Lung (tissue), 11 donors: ENCODE measurements at regions not wholly inside any gene's neighbourhood (a gene's known extent, or its start where the extent isn't known, plus 50 kb on each side); places are given as distances from the start of the nearest gene placed in this dataset.

Experiments used
- ATAC-seq: fragments of 200-7000 bp; cut with Tn5 transposase; one replicate; pipeline ENCODE4 v1.9.1; 2020; ENCODE audit warnings: moderate number of reproducible peaks; ENCODE audit not compliant: insufficient read depth, low FRiP score
- DNase-seq, 3 donors: peaks; one replicate each; pipeline ENCODE4 v3.0.0-alpha.2; 2013 to 2017
- H3K27ac ChIP-seq, 2 donors: one replicate each; pipeline ENCODE4 v1.5.1; 2013; ENCODE audit warnings: mild to moderate bottlenecking in 2 of 2, moderate library complexity in 2 of 2, control low read depth in 1 of 2, inconsistent platforms in 1 of 2, low read depth in 1 of 2, low read length in 1 of 2
- H3K27me3 ChIP-seq, 3 donors: one replicate each; pipeline ENCODE4 v1.5.1; 2013; ENCODE audit warnings: low read length in 2 of 3; ENCODE audit not compliant: control insufficient read depth in 3 of 3, insufficient read depth in 3 of 3
- H3K36me3 ChIP-seq, 4 donors: one replicate each; pipeline ENCODE4 v1.5.1; 2013; ENCODE audit warnings: low read length in 4 of 4, mild to moderate bottlenecking in 1 of 4, moderate library complexity in 1 of 4; ENCODE audit not compliant: control insufficient read depth in 4 of 4, insufficient read depth in 4 of 4
- H3K4me1 ChIP-seq, 5 donors: one replicate each; pipeline ENCODE4 v1.5.1; 2013; ENCODE audit warnings: low read length in 5 of 5, mild to moderate bottlenecking in 2 of 5, moderate library complexity in 1 of 5; ENCODE audit not compliant: control insufficient read depth in 5 of 5, insufficient read depth in 5 of 5
- H3K4me3 ChIP-seq: one replicate; pipeline ENCODE4 v1.5.1; 2013; ENCODE audit warnings: mild to moderate bottlenecking, control low read depth, moderate library complexity
- H3K9ac ChIP-seq, 2 donors: one replicate each; pipeline ENCODE4 v1.5.1; 2013; ENCODE audit warnings: low read length in 2 of 2, control low read depth in 1 of 2; ENCODE audit not compliant: insufficient read depth in 1 of 2
- H3K9me3 ChIP-seq, 4 donors: one replicate each; pipeline ENCODE4 v1.5.1; 2013; ENCODE audit warnings: low read length in 3 of 4, mild to moderate bottlenecking in 1 of 4, moderate library complexity in 1 of 4; ENCODE audit not compliant: control insufficient read depth in 4 of 4, insufficient read depth in 3 of 4
- WGBS, 2 donors: extraction: QIAGEN DNeasy Blood & Tissue Kit; methylation state at CpG; one replicate each; pipeline ENCODE4 v1.1.7; 2013; 5-methylcytosine and 5-hydroxymethylcytosine counted together
- TF ChIP-seq, protein P1 (sequence below): IDR thresholded peaks from 2 replicates; pipeline ENCODE4 v1.5.1; 2012; ENCODE audit warnings: mild to moderate bottlenecking; ENCODE audit errors: control extremely low read depth, extremely low read depth
- donor health status: control.
- donor health status: control.
- donor health status: Bipolar disorder and iron deficiency.
- donor health status: healthy.
- donor health status: DM: yes; HTN: yes; CAD: no.

DNA sequence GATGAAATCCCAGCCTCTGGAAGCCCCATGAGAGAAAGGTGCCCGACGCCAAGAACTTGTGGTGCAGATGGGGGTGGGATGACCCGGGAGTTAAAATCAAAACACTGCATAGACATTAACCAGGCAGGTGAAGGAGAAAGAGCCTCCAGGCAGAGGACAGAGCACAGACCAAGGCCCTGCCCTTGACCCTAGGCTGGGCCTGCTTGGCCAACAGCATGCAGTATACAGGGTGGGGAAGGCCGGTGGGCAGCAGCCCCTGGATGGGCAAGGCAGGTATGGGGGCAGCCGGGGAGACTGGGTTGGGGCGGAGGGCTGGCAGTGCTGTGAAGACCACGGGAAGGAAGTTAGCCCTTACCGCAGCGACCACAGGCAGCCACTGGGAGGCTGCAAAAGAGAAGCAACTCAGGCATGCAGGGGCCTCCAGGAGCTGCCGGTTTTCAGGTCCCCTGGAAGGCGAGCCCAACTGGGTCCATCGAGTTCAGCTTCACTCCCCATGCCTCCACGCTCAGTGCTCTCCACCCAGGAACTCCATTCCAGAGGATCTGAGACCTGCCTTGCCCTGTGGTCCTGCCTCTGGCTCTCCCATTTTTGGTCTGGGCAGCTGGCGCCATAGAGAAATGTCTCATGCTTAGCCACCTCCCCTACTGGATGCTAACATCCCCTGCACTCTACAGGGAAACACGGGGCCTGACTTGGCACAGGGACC, 81.2 kb downstream of the C16orf95 start:
- Histone ChIP-seq H3K27me3 (no peaks in the 10 kb centered on the region), H3K9me3 (peaks cover 0 to 11% (median 0%) of the 10 kb centered on the region in 4 donors), H3K27ac (no peak overlapping the region), H3K36me3 (no peaks in the 10 kb centered on the region), H3K4me3 (no peak overlapping the region), H3K9ac (no peak overlapping the region), H3K4me1 (no peaks in the 10 kb centered on the region)
- DNase-seq (no peak), ATAC-seq (no peak)
- TF ChIP-seq, protein P1, sequence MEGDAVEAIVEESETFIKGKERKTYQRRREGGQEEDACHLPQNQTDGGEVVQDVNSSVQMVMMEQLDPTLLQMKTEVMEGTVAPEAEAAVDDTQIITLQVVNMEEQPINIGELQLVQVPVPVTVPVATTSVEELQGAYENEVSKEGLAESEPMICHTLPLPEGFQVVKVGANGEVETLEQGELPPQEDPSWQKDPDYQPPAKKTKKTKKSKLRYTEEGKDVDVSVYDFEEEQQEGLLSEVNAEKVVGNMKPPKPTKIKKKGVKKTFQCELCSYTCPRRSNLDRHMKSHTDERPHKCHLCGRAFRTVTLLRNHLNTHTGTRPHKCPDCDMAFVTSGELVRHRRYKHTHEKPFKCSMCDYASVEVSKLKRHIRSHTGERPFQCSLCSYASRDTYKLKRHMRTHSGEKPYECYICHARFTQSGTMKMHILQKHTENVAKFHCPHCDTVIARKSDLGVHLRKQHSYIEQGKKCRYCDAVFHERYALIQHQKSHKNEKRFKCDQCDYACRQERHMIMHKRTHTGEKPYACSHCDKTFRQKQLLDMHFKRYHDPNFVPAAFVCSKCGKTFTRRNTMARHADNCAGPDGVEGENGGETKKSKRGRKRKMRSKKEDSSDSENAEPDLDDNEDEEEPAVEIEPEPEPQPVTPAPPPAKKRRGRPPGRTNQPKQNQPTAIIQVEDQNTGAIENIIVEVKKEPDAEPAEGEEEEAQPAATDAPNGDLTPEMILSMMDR = no peak
- 43 to 55% methylated on average over 15 of the region's 15 CpGs for WGBS, 2 donors

DNA sequence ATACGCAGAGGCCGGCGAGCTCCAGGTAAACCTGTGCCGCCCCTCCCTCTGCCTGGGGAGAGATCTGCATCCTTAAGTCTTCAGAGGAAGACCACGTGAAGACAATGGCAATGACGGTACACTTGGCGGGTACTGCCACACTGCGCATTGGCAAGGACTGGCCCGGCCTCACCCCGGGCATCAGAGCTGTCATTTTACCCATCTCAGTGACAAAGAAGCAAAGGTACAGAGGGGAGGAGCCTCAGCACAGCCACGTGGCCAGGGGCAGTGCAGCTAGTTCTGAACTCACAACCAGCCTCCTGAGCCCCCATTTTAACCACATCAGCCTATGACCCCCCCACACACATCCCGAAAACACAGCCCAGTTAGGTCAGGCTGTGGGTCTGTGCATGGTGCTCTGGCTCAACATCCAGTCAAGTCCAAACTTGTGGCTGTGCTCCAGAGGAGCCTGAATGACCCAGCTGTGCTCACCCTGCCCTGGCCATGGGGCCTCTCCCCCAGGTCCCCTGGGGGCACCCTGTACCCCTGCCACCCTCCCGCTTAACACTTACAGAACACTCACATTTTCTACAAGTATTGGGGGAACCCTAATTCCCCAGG, 80.6 kb downstream of the C16orf95 start:
- 51 to 74% methylated on average over 13 of the region's 13 CpGs for WGBS, 2 donors
- Histone ChIP-seq H3K9me3 (peaks cover 0 to 11% (median 0%) of the 10 kb centered on the region in 4 donors), H3K4me1 (no peaks in the 10 kb centered on the region), H3K9ac (no peak overlapping the region), H3K27me3 (no peaks in the 10 kb centered on the region), H3K36me3 (no peaks in the 10 kb centered on the region), H3K4me3 (no peak overlapping the region), H3K27ac (no peak overlapping the region)
- DNase-seq (no peak), ATAC-seq (no peak)
- TF ChIP-seq, protein P1 = no peak

DNA sequence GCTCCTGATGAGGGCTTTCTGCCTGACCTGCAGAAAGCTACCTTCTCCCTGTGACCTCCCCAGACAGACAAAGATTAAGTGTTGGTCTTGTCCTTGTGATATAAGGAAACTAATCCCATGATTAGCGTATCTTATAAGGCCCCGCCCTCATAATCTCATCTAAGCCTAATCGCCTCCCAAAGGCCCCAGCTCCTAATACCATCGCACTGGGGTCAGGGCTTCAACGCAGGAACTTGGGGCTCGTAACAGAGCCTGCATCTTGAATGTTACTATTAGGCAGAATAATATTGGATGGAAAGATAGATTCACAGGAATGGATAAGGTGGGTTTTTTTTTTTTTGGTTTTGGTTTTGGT, 78.9 kb downstream of the C16orf95 start:
- Histone ChIP-seq H3K9ac (no peak overlapping the region), H3K4me1 (no peaks in the 10 kb centered on the region), H3K4me3 (no peak overlapping the region), H3K27ac (no peak overlapping the region), H3K36me3 (no peaks in the 10 kb centered on the region), H3K27me3 (no peaks in the 10 kb centered on the region), H3K9me3 (peaks cover 0 to 2% (median 0%) of the 10 kb centered on the region in 4 donors)
- no peak for ATAC-seq
- no peak for DNase-seq
- TF ChIP-seq, protein P1 = no peak
- 95% methylated on average over 6 of the region's 6 CpGs for WGBS, 2 donors
